ENCODE measurements at regions not wholly inside any gene's neighbourhood (a gene's known extent, or its start where the extent isn't known, plus 50 kb on each side); places are given as distances from the start of the nearest gene placed in this dataset.

DNA sequence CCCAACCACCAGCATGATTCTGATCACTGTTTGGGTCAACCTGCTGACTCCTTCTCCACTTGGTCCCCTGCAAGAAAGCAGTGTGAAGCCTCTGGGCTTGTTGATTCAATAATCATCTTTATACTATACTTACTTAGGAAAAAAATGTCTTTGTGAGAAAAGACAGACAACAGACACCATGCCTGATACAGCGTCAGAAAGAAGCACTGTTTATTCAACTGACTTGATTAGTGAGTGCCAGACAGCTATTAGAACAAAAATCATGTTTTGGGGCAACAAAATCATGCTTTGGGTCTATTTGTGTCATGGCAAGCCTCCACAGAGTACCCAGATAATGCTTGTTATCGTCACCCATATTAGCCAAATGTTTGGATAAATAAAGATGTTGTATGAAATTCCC lies 58.7 kb upstream of the ATL2 start:
- TF ChIP-seq, protein P1, sequence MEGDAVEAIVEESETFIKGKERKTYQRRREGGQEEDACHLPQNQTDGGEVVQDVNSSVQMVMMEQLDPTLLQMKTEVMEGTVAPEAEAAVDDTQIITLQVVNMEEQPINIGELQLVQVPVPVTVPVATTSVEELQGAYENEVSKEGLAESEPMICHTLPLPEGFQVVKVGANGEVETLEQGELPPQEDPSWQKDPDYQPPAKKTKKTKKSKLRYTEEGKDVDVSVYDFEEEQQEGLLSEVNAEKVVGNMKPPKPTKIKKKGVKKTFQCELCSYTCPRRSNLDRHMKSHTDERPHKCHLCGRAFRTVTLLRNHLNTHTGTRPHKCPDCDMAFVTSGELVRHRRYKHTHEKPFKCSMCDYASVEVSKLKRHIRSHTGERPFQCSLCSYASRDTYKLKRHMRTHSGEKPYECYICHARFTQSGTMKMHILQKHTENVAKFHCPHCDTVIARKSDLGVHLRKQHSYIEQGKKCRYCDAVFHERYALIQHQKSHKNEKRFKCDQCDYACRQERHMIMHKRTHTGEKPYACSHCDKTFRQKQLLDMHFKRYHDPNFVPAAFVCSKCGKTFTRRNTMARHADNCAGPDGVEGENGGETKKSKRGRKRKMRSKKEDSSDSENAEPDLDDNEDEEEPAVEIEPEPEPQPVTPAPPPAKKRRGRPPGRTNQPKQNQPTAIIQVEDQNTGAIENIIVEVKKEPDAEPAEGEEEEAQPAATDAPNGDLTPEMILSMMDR (IDR thresholded peaks at IDR 0.05; ENCODE audit: extremely low read depth in 1 of 2, insufficient read depth in 1 of 2, low read depth in 1 of 2, low read length in 2 of 2) = no peak
- no peak for TF ChIP-seq POLR2AphosphoS5 (IDR thresholded peaks at IDR 0.05; ENCODE audit: insufficient read depth, low read depth, low read length)
- TF ChIP-seq POLR2A (IDR thresholded peaks at IDR 0.05; ENCODE audit: low read depth, low read length) = no peak
- no peak for TF ChIP-seq EZH2 (IDR thresholded peaks at IDR 0.05; ENCODE audit: borderline replicate concordance, low read depth, low read length, severe bottlenecking)
